SK-MEL-5 (cell line): ENCODE measurements at regions not wholly inside any gene's neighbourhood (a gene's known extent, or its start where the extent isn't known, plus 50 kb on each side); places are given as distances from the start of the nearest gene placed in this dataset.
A peak's percentile ranks its signal among the peaks of the same experiment; 100 is the strongest.

Experiments used
- DNase-seq: peaks from one replicate; pipeline ENCODE4 v3.0.0-alpha.2; 2016; ENCODE audit warnings: low read depth, low spot score
- in situ Hi-C: cut with HindIII; loops from 2 replicates; pipeline ENCODE4 v1.10.0; 2016; ENCODE audit warnings: low sequenced_read_pairs, high pct_unique_total_duplicates, low pct_unique_long_range_greater_than_20kb

DNA sequence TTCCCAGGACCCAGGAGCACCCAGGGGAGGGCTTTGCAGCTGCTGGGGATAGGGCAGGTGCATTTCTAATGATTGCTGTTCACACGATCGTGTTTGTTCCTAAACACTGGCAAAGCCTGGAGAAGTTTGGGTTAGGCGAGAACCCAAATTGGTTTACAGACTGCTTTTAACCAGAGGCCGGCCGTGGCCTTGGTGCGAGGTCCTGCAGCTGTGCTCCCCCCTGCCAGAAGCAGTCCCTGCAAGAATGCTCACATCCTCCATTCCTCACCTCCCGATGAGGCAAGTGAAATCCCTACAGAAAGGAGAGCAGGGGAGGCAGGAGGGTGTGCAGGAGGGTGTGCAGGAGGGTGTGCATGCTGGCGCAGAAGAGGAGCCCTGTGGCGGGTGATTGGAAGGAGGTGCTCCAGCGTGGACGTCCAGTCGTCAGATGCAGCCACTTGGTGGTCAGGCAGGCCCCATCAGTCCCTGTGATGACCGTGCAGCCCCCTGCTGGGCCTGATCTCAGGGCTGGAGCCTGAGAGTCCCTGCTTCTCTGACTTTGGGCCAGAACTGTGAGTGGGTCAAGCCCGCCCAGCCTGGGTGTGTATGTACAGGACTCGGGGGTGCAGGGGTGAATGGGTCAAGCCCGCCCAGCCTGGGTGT lies 55.7 kb upstream of the FRMD1 start:
- no peak for DNase-seq

GRCh38 chr6:168133687-168134559 lies 54.9 kb upstream of the FRMD1 start:
- in situ Hi-C loops = no loop called here
- no peak for DNase-seq

More for the DNA sequence above, 55.7 kb upstream of the FRMD1 start:
- in situ Hi-C loops = no loop called here

GRCh38 chr6:168133168-168133561 lies 54.2 kb upstream of the FRMD1 start:
- in situ Hi-C loops = no loop called here
- no peak for DNase-seq

DNA sequence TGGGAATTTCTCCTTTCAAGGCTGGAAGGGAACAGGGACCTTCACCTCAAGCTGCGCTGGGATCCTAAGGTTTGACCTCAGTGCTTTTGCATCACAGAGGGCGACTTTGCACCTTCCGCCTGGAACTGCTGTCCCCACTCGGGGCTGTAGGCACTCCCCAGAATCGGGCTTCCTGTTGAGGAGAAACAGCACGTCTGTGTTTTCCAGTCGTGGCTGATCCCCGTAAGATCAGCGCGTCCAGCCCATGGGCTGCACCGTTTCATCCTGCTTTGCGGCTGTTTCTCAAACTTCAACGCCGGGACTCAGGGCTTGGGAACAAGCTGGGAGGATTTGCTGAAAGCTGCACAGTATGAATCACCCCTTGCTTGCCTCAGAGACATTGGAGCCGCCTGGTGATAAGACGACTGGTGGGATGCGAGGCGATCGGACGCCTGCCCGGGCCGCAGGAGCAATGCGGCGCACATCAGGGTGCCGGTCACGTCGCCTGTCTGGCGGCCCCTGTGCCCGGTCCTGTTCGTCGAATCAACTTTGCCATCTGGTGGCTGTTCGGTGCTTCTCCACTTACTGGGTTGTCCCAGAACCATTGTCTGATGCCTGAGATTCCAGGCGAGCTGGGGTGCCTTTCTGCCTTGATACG lies 53.6 kb upstream of the FRMD1 start:
- in situ Hi-C loops = no loop called here
- peak; percentile 49 for DNase-seq

GRCh38 chr6:168131464-168132415 lies 52.7 kb upstream of the FRMD1 start:
- in situ Hi-C loops = no loop called here
- DNase-seq = no peak

GRCh38 chr6:168130697-168131371 lies 51.8 kb upstream of the FRMD1 start:
- in situ Hi-C loops = no loop called here
- no peak for DNase-seq

DNA sequence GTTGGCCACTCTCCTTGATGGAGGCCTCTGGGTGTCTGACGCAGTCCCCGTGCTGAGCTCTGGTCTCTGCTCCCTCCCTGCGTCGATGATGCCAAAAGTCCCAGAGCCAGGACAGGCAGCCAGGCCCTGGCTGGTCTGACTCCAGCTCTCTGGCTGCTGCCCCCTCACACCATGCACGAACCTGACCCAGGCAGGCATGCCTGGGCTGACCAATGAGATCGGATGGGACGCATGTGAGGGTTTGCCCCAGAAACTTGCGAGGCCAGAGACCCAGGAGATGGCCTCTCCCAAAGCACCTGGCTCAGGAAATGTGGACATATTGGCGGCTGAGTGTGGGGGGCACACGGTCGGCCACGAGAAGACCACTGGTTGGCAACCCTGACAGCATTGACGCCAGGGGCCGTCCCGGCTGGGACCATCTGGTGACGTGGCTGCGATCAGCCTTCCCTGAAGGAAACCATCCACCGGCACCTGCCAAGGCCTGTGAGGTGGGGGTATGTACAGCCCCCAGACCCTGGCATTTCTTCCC lies 51.2 kb upstream of the FRMD1 start:
- DNase-seq = no peak
- in situ Hi-C loops = no loop called here

GRCh38 chr6:168129292-168130167 lies 50.5 kb upstream of the FRMD1 start:
- in situ Hi-C loops = no loop called here
- no peak for DNase-seq

GRCh38 chr6:168128631-168129291 lies 49.7 kb upstream of the FRMD1 start:
- no peak for DNase-seq
- in situ Hi-C loops = no loop called here
